Gastrocnemius medialis (tissue), 4 donors: ENCODE measurements at regions not wholly inside any gene's neighbourhood (a gene's known extent, or its start where the extent isn't known, plus 50 kb on each side); places are given as distances from the start of the nearest gene placed in this dataset.

ENCODE experiments used
- POLR2A ChIP-seq, 2 donors: fragments of 450-650 bp; IDR thresholded peaks; one replicate each; pipeline ENCODE4 v1.6.1; 2017; ENCODE audit warnings: antibody characterized with exemption in 2 of 2, mild to moderate bottlenecking in 2 of 2, moderate library complexity in 2 of 2
- TF ChIP-seq, protein P1 (sequence below), 5 experiments: fragments of 450-650 bp in 3 of 5; fragments of 200-600 bp in 2 of 5; sonication (generic) in 2 of 5; IDR thresholded peaks in 4 of 5; conservative IDR thresholded peaks in 1 of 5; 1 replicate in 4 of 5; 2 replicates in 1 of 5; pipeline ENCODE4 v1.5.1; 2016 to 2019; ENCODE audit warnings: antibody characterized with exemption in 5 of 5, mild to moderate bottlenecking in 3 of 5, moderate library complexity in 3 of 5

DNA sequence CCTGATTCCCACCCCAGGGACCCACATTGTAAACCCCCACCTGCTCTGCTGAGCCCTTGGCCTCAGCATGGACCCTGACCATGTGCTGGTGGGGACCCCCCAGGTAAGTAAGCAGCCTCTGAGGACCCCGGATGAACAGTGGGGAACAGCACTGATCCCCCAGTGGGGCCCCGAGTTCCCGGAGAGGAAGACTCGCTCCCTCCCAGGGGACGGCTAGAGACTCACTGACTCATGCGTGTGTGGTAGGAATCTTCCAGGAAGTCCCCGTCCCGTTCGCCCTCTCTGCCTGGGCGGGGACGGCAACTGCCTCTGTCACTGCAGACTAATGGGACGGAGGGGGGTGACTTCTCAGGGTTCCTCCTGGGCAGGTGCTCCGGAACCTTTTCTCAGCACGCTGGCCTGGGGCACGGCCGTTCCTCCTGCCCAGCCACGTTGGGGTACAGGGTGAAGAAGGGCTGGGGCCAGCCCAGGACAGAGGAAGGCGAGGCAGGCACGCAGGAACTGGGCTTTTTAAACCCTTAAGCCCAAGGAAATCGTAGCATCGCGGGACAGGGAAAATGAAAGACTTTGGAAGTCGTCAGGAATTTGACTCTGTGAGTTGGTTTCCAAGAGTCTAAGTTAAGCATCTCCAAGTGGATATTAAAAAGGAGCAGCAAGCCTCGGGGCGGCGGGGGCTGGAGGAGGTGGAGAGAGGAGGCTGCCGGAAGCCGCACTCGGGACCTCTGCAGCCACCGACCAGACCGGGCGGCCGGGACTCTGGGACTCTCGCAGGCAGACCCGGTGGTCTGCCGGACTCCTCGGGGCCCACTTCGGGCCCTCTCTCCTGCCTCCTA lies 178.7 kb downstream of the SEC14L1 start:
- TF ChIP-seq, protein P1, sequence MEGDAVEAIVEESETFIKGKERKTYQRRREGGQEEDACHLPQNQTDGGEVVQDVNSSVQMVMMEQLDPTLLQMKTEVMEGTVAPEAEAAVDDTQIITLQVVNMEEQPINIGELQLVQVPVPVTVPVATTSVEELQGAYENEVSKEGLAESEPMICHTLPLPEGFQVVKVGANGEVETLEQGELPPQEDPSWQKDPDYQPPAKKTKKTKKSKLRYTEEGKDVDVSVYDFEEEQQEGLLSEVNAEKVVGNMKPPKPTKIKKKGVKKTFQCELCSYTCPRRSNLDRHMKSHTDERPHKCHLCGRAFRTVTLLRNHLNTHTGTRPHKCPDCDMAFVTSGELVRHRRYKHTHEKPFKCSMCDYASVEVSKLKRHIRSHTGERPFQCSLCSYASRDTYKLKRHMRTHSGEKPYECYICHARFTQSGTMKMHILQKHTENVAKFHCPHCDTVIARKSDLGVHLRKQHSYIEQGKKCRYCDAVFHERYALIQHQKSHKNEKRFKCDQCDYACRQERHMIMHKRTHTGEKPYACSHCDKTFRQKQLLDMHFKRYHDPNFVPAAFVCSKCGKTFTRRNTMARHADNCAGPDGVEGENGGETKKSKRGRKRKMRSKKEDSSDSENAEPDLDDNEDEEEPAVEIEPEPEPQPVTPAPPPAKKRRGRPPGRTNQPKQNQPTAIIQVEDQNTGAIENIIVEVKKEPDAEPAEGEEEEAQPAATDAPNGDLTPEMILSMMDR (IDR thresholded peaks at IDR 0.05 in 4 of 5, conservative IDR thresholded peaks at IDR 0.05 in 1 of 5), result no peak
- peak; percentile 79 to 80 for TF ChIP-seq POLR2A (IDR thresholded peaks at IDR 0.05)
